HepG2 (cell line): ENCODE measurements at regions not wholly inside any gene's neighbourhood (a gene's known extent, or its start where the extent isn't known, plus 50 kb on each side); places are given as distances from the start of the nearest gene placed in this dataset.

Source experiments
- CREB3 ChIP-seq: sonication (generic); formaldehyde crosslinking; IDR thresholded peaks from 2 replicates; pipeline ENCODE4 v1.5.0; 2020; ENCODE audit warnings: missing genetic modification reagents
- HNF4A ChIP-seq: sonication (generic); formaldehyde crosslinking; IDR thresholded peaks from 2 replicates; pipeline ENCODE4 v1.4.0; 2020; ENCODE audit warnings: missing genetic modification reagents
- IRF2 ChIP-seq: IDR thresholded peaks from 2 replicates; pipeline ENCODE4 v1.6.1; 2018; ENCODE audit warnings: missing genetic modification reagents, missing compliant biosample characterization
- LBX2 ChIP-seq: sonication (generic); formaldehyde crosslinking; IDR thresholded peaks from 2 replicates; pipeline ENCODE4 v1.5.0; 2020; ENCODE audit warnings: missing genetic modification reagents, mild to moderate bottlenecking, borderline replicate concordance
- NFE2L1 ChIP-seq: sonication (generic); formaldehyde crosslinking; IDR thresholded peaks from 2 replicates; pipeline ENCODE4 v1.4.0; 2020; ENCODE audit warnings: missing genetic modification reagents, mild to moderate bottlenecking, borderline replicate concordance
- ZNF280D ChIP-seq: sonication (generic); formaldehyde crosslinking; IDR thresholded peaks from 2 replicates; pipeline ENCODE4 v1.5.1; 2020; ENCODE audit warnings: mild to moderate bottlenecking, missing genetic modification reagents
- ZNF333 ChIP-seq: sonication (generic); formaldehyde crosslinking; IDR thresholded peaks from 2 replicates; pipeline ENCODE4 v1.4.0; 2020; ENCODE audit warnings: mild to moderate bottlenecking, missing genetic modification reagents, borderline replicate concordance
- ZNF414 ChIP-seq: sonication (generic); formaldehyde crosslinking; IDR thresholded peaks from 2 replicates; pipeline ENCODE4 v1.5.0; 2020; ENCODE audit warnings: missing genetic modification reagents

- TF ChIP-seq ZNF414 (CRISPR knock-in tag) (no peak), IRF2 (CRISPR knock-in tag) (no peak), CREB3 (CRISPR knock-in tag) (no peak), NFE2L1 (no peak), ZNF280D (CRISPR knock-in tag) (no peak), ZNF333 (CRISPR knock-in tag) (no peak), LBX2 (CRISPR knock-in tag) (no peak), HNF4A (CRISPR knock-in tag) (no peak)
Observed at GRCh38 chr18:24989760-24990593, 362.0 kb downstream of the ZNF521 start (continued).
